CD4-positive, alpha-beta T cell (primary cell): ENCODE measurements at regions not wholly inside any gene's neighbourhood (a gene's known extent, or its start where the extent isn't known, plus 50 kb on each side); places are given as distances from the start of the nearest gene placed in this dataset.

ENCODE experiments used
- ATAC-seq: fragments of 200-7000 bp; cut with Tn5 transposase; one replicate; pipeline ENCODE4 v1.10.0; 2022; ENCODE audit warnings: mild to moderate bottlenecking; ENCODE audit not compliant: poor library complexity
- CTCF ChIA-PET: fragments of 350-600 bp; sonication (Branson Sonifier 250); formaldehyde crosslinking; loops from one replicate; lab custom pipeline; 2021; ENCODE audit warnings: antibody characterized with exemption, inconsistent platforms; lab: Charles Lee
- POLR2A ChIA-PET: fragments of 350-600 bp; sonication (Branson Sonifier 250); formaldehyde crosslinking; loops from one replicate; lab custom pipeline; 2021; ENCODE audit warnings: antibody characterized with exemption, inconsistent platforms; lab: Charles Lee
- DNase-seq, 14 experiments: peaks; one replicate each; pipeline ENCODE4 v3.0.0-alpha.2; 2013 to 2020; ENCODE audit warnings: mixed read lengths in 2 of 14
- H3K27ac ChIP-seq, 2 donors: one replicate each; pipeline versions ENCODE4 v1.5.1 to v1.7.0; 2013; ENCODE audit warnings: low read length in 2 of 2, low read depth in 1 of 2, mild to moderate bottlenecking in 1 of 2
- H3K27me3 ChIP-seq, 2 experiments: 1 replicate in 1 of 2; 2 replicates in 1 of 2; pipeline versions ENCODE4 v1.6.1 to v1.7.0; 2013; ENCODE audit warnings: low read length in 2 of 2, control low read depth in 1 of 2, mild to moderate bottlenecking in 1 of 2, moderate library complexity in 1 of 2; ENCODE audit not compliant: insufficient read depth in 2 of 2, control insufficient read depth in 1 of 2
- H3K36me3 ChIP-seq: one replicate; pipeline ENCODE4 v1.6.1; 2013; ENCODE audit warnings: low read length, control low read depth; ENCODE audit not compliant: insufficient read depth
- H3K4me1 ChIP-seq: one replicate; pipeline ENCODE4 v1.6.1; 2013; ENCODE audit warnings: low read length, control low read depth; ENCODE audit not compliant: insufficient read depth
- H3K4me3 ChIP-seq: one replicate; pipeline ENCODE4 v1.5.1; 2013; ENCODE audit warnings: mild to moderate bottlenecking, low read length, moderate library complexity
- H3K9me3 ChIP-seq, 2 experiments: 1 replicate in 1 of 2; 2 replicates in 1 of 2; pipeline versions ENCODE4 v1.6.1 to v1.7.0; 2013; ENCODE audit warnings: low read length in 2 of 2, mild to moderate bottlenecking in 2 of 2, control low read depth in 1 of 2, moderate library complexity in 1 of 2; ENCODE audit not compliant: control insufficient read depth in 1 of 2, insufficient read depth in 1 of 2
- H3K27ac Mint-ChIP-seq: one replicate; pipeline ENCODE4 v1.8.0; 2020; ENCODE audit warnings: mixed read lengths
- H3K27me3 Mint-ChIP-seq: one replicate; pipeline ENCODE4 v1.8.0; 2021; ENCODE audit warnings: mixed read lengths
- H3K36me3 Mint-ChIP-seq: one replicate; pipeline ENCODE4 v1.8.0; 2021; ENCODE audit warnings: low read depth, mixed read lengths
- H3K4me1 Mint-ChIP-seq: one replicate; pipeline ENCODE4 v1.8.0; 2021; ENCODE audit warnings: low read depth, mixed read lengths
- H3K4me3 Mint-ChIP-seq: one replicate; pipeline ENCODE4 v1.8.0; 2020; ENCODE audit warnings: mild to moderate bottlenecking, mixed read lengths
- H3K9me3 Mint-ChIP-seq: one replicate; pipeline ENCODE4 v1.8.0; 2020; ENCODE audit warnings: mixed read lengths
- CTCF ChIP-seq: fragments of 200-600 bp; IDR thresholded peaks from one replicate; pipeline ENCODE4 v1.8.0; 2022; ENCODE audit warnings: antibody characterized with exemption, mild to moderate bottlenecking
- intact Hi-C, 2 experiments: fragments of 100-400 bp; cut with DNase I in 1 of 2; cut with micrococcal nuclease in 1 of 2; formaldehyde crosslinking; loops; one replicate each; pipeline versions ENCODE4 v1.15.1 to v1.9.0; 2023 to 2025; cut with DNase I, micrococcal nuclease

GRCh38 chr15:49752517-49752916 is 131.7 kb downstream of the DTWD1 start:
- no peak overlapping the region for H3K4me3 Mint-ChIP-seq
- Histone ChIP-seq H3K36me3 (no peaks in the 10 kb centered on the region), H3K27me3 (no peaks in the 10 kb centered on the region), H3K27ac (no peak overlapping the region), H3K4me3 (no peak overlapping the region), H3K9me3 (no peaks in the 10 kb centered on the region), H3K4me1 (no peaks in the 10 kb centered on the region)
- TF ChIP-seq CTCF = no peak
- intact Hi-C loops = no loop called here
- H3K4me1 Mint-ChIP-seq = no peaks in the 10 kb centered on the region
- CTCF ChIA-PET = no interaction called here
- DNase-seq (no peak), ATAC-seq (no peak)
- no peak overlapping the region for H3K27ac Mint-ChIP-seq
- POLR2A ChIA-PET = no interaction called here
- no peaks in the 10 kb centered on the region for H3K9me3 Mint-ChIP-seq
- H3K27me3 Mint-ChIP-seq = peaks cover 6% of the 10 kb centered on the region
- no peaks in the 10 kb centered on the region for H3K36me3 Mint-ChIP-seq

GRCh38 chr15:49758456-49758855 is 137.6 kb downstream of the DTWD1 start:
- no peaks in the 10 kb centered on the region for H3K4me1 Mint-ChIP-seq
- no peaks in the 10 kb centered on the region for H3K36me3 ChIP-seq
- H3K27ac ChIP-seq = no peak overlapping the region
- no peak for ATAC-seq
- H3K36me3 Mint-ChIP-seq = no peaks in the 10 kb centered on the region
- peaks cover 6% of the 10 kb centered on the region for H3K27me3 Mint-ChIP-seq
- no peak for TF ChIP-seq CTCF
- CTCF ChIA-PET = no interaction called here
- no peaks in the 10 kb centered on the region for H3K4me1 ChIP-seq
- H3K9me3 ChIP-seq = peaks cover 0 to 17% of the 10 kb centered on the region in 2 experiments
- intact Hi-C loops = no loop called here
- H3K27ac Mint-ChIP-seq = no peak overlapping the region
- no peak for DNase-seq
- H3K27me3 ChIP-seq = no peaks in the 10 kb centered on the region
- H3K4me3 Mint-ChIP-seq = no peak overlapping the region
- H3K4me3 ChIP-seq = no peak overlapping the region
- POLR2A ChIA-PET = no interaction called here
- peaks cover 8% of the 10 kb centered on the region for H3K9me3 Mint-ChIP-seq

DNA sequence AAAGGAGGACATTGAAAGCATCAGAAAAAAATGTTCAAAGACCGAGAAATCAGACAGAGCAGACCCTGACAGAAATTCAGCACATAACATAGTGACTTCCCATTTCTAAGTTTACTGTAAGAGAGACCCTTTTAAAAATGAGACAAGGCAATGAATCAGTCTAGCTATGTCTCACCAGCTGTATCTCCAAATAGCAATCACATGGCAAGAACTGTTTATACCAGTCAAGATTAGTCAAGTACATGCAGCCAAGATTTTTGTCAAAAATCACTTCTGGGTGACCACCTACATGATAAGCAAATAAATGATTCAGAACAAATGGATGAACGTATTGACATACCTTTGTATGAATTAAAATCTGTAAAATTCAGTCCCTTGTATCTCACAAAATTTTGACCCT is 138.0 kb downstream of the DTWD1 start:
- H3K9me3 ChIP-seq = peaks cover 0 to 17% of the 10 kb centered on the region in 2 experiments
- H3K27me3 ChIP-seq = no peaks in the 10 kb centered on the region
- intact Hi-C loops = no loop called here
- Mint-ChIP-seq H3K4me3 (no peak overlapping the region), H3K27ac (no peak overlapping the region), H3K9me3 (peaks cover 8% of the 10 kb centered on the region), H3K27me3 (peaks cover 4% of the 10 kb centered on the region), H3K36me3 (no peaks in the 10 kb centered on the region), H3K4me1 (no peaks in the 10 kb centered on the region)
- H3K4me3 ChIP-seq = no peak overlapping the region
- no peak for TF ChIP-seq CTCF
- H3K4me1 ChIP-seq = no peaks in the 10 kb centered on the region
- H3K27ac ChIP-seq = no peak overlapping the region
- DNase-seq = no peak
- no peak for ATAC-seq
- CTCF ChIA-PET = no interaction called here
- POLR2A ChIA-PET = no interaction called here
- no peaks in the 10 kb centered on the region for H3K36me3 ChIP-seq
